ENCODE measurements at regions not wholly inside any gene's neighbourhood (a gene's known extent, or its start where the extent isn't known, plus 50 kb on each side); places are given as distances from the start of the nearest gene placed in this dataset.
A peak's percentile ranks its signal among the peaks of the same experiment; 100 is the strongest.
"Not testable (repeated sequence)": the region's sequence is repeated elsewhere in the genome, so short reads cannot be mapped to it uniquely, and the experiment has no call there.

DNA sequence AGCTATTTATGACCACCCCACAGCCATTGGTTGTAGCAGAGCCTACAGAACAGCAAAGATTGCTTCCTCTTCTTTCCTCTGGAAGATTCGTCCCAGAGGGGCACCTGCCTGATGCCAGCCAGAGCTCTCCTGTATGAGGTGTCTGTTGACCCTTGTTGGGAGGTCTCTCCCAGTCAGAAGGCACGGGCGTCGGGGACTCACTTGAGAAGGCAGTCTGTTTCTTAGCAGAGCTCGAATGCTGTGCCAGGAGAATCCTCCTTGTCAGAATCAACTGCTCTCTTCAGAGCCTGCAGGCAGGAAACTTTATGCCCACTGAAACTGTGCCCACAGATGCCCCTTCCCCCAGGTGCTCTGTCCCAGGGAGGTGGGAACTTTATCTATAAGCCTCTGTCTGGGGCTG is 479.5 kb upstream of the IZUMO3 start:
- no peaks in the 10 kb centered on the region for H3K4me1 ChIP-seq (ENCODE audit: insufficient read depth, insufficient read length)
- DNase-seq (ENCODE audit: low read depth, low spot score) = no peak
- no peaks in the 10 kb centered on the region for H3K36me3 ChIP-seq (ENCODE audit: insufficient read depth, insufficient read length, low read length)
- H3K9ac ChIP-seq (ENCODE audit: insufficient read length, low read depth) = no peak overlapping the region
- H3K27me3 ChIP-seq (ENCODE audit: insufficient read depth, insufficient read length) = no peaks in the 10 kb centered on the region
- TF ChIP-seq SUZ12 (IDR thresholded peaks at IDR 0.05; ENCODE audit: extremely low read depth, insufficient read depth, insufficient read length) (no peak), ZNF274 (IDR thresholded peaks at IDR 0.05; ENCODE audit: low read depth, low read length) (no peak), YY1 (IDR thresholded peaks at IDR 0.05; ENCODE audit: insufficient read depth, insufficient read length) (no peak)
- H3K4me3 ChIP-seq (ENCODE audit: insufficient read length, low read depth) = no peak overlapping the region
- H3K9me3 ChIP-seq (ENCODE audit: insufficient read depth, low read length) = no peaks in the 10 kb centered on the region

DNA sequence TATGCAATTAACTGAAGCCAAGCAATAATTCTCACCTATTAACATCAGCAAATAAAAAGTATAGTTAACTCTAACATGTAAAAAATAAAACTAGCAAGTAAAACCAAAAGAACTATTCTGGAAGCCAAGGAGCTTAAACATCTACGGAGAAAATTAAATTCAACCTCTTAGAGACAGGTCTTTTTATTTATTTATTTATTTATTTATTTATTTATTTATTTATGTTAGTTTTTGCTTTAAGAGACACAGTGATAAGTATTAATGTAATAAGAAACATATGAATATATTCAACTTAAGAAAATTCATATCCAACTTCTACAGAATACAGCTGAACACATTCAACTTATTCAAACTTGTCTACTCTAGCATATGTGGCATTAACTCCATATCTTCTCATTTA is 472.1 kb upstream of the IZUMO3 start:
- H3K9ac ChIP-seq (ENCODE audit: insufficient read length, low read depth) = no peak overlapping the region
- H3K36me3 ChIP-seq (ENCODE audit: insufficient read depth, insufficient read length, low read length) = no peaks in the 10 kb centered on the region
- no peaks in the 10 kb centered on the region for H3K4me1 ChIP-seq (ENCODE audit: insufficient read depth, insufficient read length)
- no peaks in the 10 kb centered on the region for H3K9me3 ChIP-seq (ENCODE audit: insufficient read depth, low read length)
- no peak for TF ChIP-seq ZNF274 (IDR thresholded peaks at IDR 0.05; ENCODE audit: low read depth, low read length)
- TF ChIP-seq SUZ12 (IDR thresholded peaks at IDR 0.05; ENCODE audit: extremely low read depth, insufficient read depth, insufficient read length) = no peak
- TF ChIP-seq YY1 (IDR thresholded peaks at IDR 0.05; ENCODE audit: insufficient read depth, insufficient read length) = no peak
- H3K4me3 ChIP-seq (ENCODE audit: insufficient read length, low read depth) = no peak overlapping the region
- DNase-seq (ENCODE audit: low read depth, low spot score) = no peak
- no peaks in the 10 kb centered on the region for H3K27me3 ChIP-seq (ENCODE audit: insufficient read depth, insufficient read length)

DNA sequence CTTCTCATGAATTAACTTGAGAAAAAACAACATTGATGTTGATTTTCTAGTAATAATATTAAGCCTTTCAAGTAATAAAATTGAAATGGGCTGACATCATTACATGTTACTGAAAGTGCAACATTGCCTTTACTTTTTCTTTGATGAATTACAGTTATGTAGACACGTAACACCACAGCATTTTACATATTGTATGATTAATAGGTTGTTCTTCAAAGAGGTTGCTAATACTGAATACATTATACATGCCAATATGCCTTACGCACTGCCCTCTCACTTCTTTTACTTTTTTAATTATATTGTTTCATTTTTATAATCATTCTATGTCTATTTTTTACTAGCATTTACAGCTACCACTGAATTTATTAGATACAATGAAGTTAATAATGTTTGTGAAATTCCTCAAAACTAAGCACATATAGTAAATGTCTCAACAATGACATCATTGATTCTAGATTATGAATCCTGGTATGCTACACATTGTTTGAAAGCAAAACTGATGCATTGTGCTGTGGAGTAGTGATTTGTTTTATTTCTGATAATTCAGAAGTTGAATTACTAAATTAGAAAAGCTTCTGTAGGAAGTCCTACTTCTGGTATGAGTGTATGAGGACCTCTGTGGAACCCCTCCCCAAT is 464.4 kb upstream of the IZUMO3 start:
- TF ChIP-seq SUZ12 (IDR thresholded peaks at IDR 0.05; ENCODE audit: extremely low read depth, insufficient read depth, insufficient read length) (no peak), ZNF274 (IDR thresholded peaks at IDR 0.05; ENCODE audit: low read depth, low read length) (no peak), YY1 (IDR thresholded peaks at IDR 0.05; ENCODE audit: insufficient read depth, insufficient read length) (no peak)

DNA sequence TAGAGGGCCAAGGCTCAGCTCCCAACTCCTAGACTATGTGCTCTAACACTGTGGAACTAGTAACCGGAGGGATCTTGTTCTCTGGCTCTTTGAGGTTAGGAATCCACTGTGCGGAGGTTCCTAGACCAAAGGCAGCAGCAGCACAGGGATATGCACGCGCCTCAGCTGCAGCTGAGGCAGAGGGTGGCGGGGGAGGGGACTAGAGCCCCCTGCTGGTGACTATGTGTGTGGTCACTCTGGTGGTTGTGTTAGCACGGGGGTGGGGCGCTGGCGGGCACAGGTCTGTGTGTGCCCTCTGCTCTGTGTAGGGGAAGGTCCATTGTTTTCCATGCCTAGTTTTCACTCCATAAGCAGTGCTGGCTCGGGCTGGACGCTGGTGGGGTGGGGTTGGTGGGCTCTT is 458.0 kb upstream of the IZUMO3 start:
- Histone ChIP-seq H3K27me3 (ENCODE audit: insufficient read depth, insufficient read length) (no peaks in the 10 kb centered on the region), H3K4me3 (ENCODE audit: insufficient read length, low read depth) (no peak overlapping the region), H3K9me3 (ENCODE audit: insufficient read depth, low read length) (no peaks in the 10 kb centered on the region), H3K4me1 (ENCODE audit: insufficient read depth, insufficient read length) (peaks cover 4% of the 10 kb centered on the region), H3K9ac (ENCODE audit: insufficient read length, low read depth) (no peak overlapping the region), H3K36me3 (ENCODE audit: insufficient read depth, insufficient read length, low read length) (no peaks in the 10 kb centered on the region)
- DNase-seq (ENCODE audit: low read depth, low spot score) = peak; percentile 16
- TF ChIP-seq ZNF274 (IDR thresholded peaks at IDR 0.05; ENCODE audit: low read depth, low read length) (no peak), SUZ12 (IDR thresholded peaks at IDR 0.05; ENCODE audit: extremely low read depth, insufficient read depth, insufficient read length) (no peak), YY1 (IDR thresholded peaks at IDR 0.05; ENCODE audit: insufficient read depth, insufficient read length) (no peak)

More for the DNA sequence above, 464.4 kb upstream of the IZUMO3 start:
- Histone ChIP-seq H3K36me3 (ENCODE audit: insufficient read depth, insufficient read length, low read length) (no peaks in the 10 kb centered on the region), H3K4me3 (ENCODE audit: insufficient read length, low read depth) (no peak overlapping the region), H3K4me1 (ENCODE audit: insufficient read depth, insufficient read length) (no peaks in the 10 kb centered on the region), H3K9me3 (ENCODE audit: insufficient read depth, low read length) (no peaks in the 10 kb centered on the region), H3K9ac (ENCODE audit: insufficient read length, low read depth) (no peak overlapping the region), H3K27me3 (ENCODE audit: insufficient read depth, insufficient read length) (no peaks in the 10 kb centered on the region)
- DNase-seq (ENCODE audit: low read depth, low spot score) = no peak

DNA sequence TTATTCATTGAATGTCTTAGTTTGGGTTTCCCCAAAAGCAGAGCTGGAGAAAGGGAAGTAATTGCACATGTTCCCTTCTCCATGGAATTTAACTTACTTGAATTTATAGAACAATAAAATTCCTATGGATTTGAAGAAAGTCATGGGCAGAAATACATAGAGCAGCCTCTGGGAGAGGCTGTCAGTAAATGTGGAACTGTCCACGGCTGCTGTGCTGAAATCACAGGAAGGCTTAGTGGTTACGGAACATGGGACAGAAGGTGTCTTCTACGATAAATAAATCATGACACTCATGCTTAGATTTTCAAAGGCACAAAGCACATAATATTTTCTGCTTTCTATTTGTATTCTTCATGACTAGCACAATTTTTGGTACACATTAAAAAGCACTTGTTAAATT is 440.6 kb upstream of the IZUMO3 start:
- no peak for DNase-seq (ENCODE audit: low read depth, low spot score)
- no peak overlapping the region for H3K4me3 ChIP-seq (ENCODE audit: insufficient read length, low read depth)
- no peaks in the 10 kb centered on the region for H3K4me1 ChIP-seq (ENCODE audit: insufficient read depth, insufficient read length)
- no peaks in the 10 kb centered on the region for H3K36me3 ChIP-seq (ENCODE audit: insufficient read depth, insufficient read length, low read length)
- H3K9ac ChIP-seq (ENCODE audit: insufficient read length, low read depth) = no peak overlapping the region
- no peaks in the 10 kb centered on the region for H3K27me3 ChIP-seq (ENCODE audit: insufficient read depth, insufficient read length)
- no peaks in the 10 kb centered on the region for H3K9me3 ChIP-seq (ENCODE audit: insufficient read depth, low read length)
- no peak for TF ChIP-seq YY1 (IDR thresholded peaks at IDR 0.05; ENCODE audit: insufficient read depth, insufficient read length)
- TF ChIP-seq ZNF274 (IDR thresholded peaks at IDR 0.05; ENCODE audit: low read depth, low read length) = no peak
- no peak for TF ChIP-seq SUZ12 (IDR thresholded peaks at IDR 0.05; ENCODE audit: extremely low read depth, insufficient read depth, insufficient read length)

DNA sequence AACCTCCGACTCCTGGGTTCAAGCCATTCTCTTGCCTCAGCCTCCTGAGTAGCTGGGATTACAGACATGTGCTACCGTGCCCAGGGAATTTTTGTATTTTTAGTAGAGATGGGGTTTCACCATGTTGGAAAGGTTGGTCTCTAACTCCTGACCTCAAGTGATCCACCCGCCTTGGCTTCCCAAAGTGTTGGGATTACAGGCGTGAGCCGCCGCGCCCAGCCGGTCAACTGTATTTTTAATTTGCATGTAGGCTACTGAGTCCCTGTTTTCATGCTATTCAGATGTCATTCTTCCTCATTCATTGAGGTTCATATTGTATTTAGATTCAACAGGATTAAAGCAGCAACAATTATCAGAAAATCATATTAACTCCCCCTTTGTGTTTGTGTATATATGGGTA is 425.1 kb upstream of the IZUMO3 start:
- not testable (repeated sequence) for H3K27me3 ChIP-seq (ENCODE audit: insufficient read depth, insufficient read length); H3K4me1 ChIP-seq (ENCODE audit: insufficient read depth, insufficient read length); H3K36me3 ChIP-seq (ENCODE audit: insufficient read depth, insufficient read length, low read length); H3K4me3 ChIP-seq (ENCODE audit: insufficient read length, low read depth); H3K9ac ChIP-seq (ENCODE audit: insufficient read length, low read depth); H3K9me3 ChIP-seq (ENCODE audit: insufficient read depth, low read length); DNase-seq (ENCODE audit: low read depth, low spot score)

DNA sequence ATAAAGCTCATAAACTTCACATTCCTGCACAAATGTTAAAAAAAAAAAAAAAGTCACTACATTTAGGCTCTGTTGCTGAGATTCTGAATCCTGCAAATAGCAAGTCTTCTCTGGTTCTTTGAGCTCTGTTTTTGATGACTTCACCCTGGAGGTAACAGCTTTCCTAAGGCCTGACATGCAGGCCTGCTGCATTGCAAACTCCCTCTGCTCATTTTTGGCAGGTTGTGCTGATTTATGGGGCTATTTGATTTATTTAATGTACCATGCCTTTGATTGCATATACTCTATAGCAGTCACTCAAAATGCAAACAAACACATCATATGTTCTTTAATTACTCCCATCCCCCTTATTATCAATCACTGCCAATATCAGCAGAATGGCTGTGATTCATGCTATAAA is 416.1 kb upstream of the IZUMO3 start:
- no peaks in the 10 kb centered on the region for H3K9me3 ChIP-seq (ENCODE audit: insufficient read depth, low read length)
- H3K4me1 ChIP-seq (ENCODE audit: insufficient read depth, insufficient read length) = no peaks in the 10 kb centered on the region
- H3K9ac ChIP-seq (ENCODE audit: insufficient read length, low read depth) = no peak overlapping the region
- TF ChIP-seq SUZ12 (IDR thresholded peaks at IDR 0.05; ENCODE audit: extremely low read depth, insufficient read depth, insufficient read length) (no peak), ZNF274 (IDR thresholded peaks at IDR 0.05; ENCODE audit: low read depth, low read length) (no peak), YY1 (IDR thresholded peaks at IDR 0.05; ENCODE audit: insufficient read depth, insufficient read length) (no peak)
- H3K4me3 ChIP-seq (ENCODE audit: insufficient read length, low read depth) = no peak overlapping the region
- H3K27me3 ChIP-seq (ENCODE audit: insufficient read depth, insufficient read length) = no peaks in the 10 kb centered on the region
- H3K36me3 ChIP-seq (ENCODE audit: insufficient read depth, insufficient read length, low read length) = no peaks in the 10 kb centered on the region
- DNase-seq (ENCODE audit: low read depth, low spot score) = no peak

DNA sequence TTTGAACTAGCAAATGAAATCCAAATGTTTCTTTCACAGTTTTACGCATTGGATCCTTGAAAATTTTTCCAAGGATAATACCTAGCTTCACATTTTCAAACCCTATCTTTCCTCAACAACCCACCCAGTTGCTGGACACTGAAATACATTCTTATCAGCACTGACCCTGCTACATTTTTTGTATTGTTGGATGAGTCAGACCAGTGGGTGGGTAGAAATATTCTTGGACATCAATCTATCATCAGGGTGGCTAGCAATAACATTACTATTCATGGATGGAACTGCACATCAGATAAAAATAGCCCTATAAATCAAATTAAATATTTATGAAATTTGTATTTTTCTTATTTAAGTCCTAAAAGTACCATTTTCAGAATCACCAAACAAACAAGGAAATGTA is 407.4 kb upstream of the IZUMO3 start:
- Histone ChIP-seq H3K9ac (ENCODE audit: insufficient read length, low read depth) (no peak overlapping the region), H3K36me3 (ENCODE audit: insufficient read depth, insufficient read length, low read length) (no peaks in the 10 kb centered on the region)

More for the DNA sequence above, 407.4 kb upstream of the IZUMO3 start:
- H3K4me3 ChIP-seq (ENCODE audit: insufficient read length, low read depth) = no peak overlapping the region
- H3K27me3 ChIP-seq (ENCODE audit: insufficient read depth, insufficient read length) = no peaks in the 10 kb centered on the region
- no peak for DNase-seq (ENCODE audit: low read depth, low spot score)
- no peaks in the 10 kb centered on the region for H3K4me1 ChIP-seq (ENCODE audit: insufficient read depth, insufficient read length)
- TF ChIP-seq ZNF274 (IDR thresholded peaks at IDR 0.05; ENCODE audit: low read depth, low read length) (no peak), YY1 (IDR thresholded peaks at IDR 0.05; ENCODE audit: insufficient read depth, insufficient read length) (no peak), SUZ12 (IDR thresholded peaks at IDR 0.05; ENCODE audit: extremely low read depth, insufficient read depth, insufficient read length) (no peak)
- no peaks in the 10 kb centered on the region for H3K9me3 ChIP-seq (ENCODE audit: insufficient read depth, low read length)
